ENCODE measurements at regions not wholly inside any gene's neighbourhood (a gene's known extent, or its start where the extent isn't known, plus 50 kb on each side); places are given as distances from the start of the nearest gene placed in this dataset.
"Not testable (repeated sequence)": the region's sequence is repeated elsewhere in the genome, so short reads cannot be mapped to it uniquely, and the experiment has no call there.

- H3K27ac ChIP-seq: no peak overlapping the region
- in situ Hi-C loops (cut with HindIII; ENCODE audit: low pct_ligation_motif_present, low sequenced_read_pairs): no loop called here
- TF ChIP-seq CTCF (IDR thresholded peaks at IDR 0.05; ENCODE audit: low read depth, low read length, missing control alignments): no peak
- no peaks in the 10 kb centered on the region for H3K27me3 ChIP-seq (replicated peaks)
- no peak overlapping the region for H3K4me3 ChIP-seq (ENCODE audit: low read depth, low read length)
- H3K36me3 ChIP-seq (replicated peaks): no peaks in the 10 kb centered on the region
- no peak for DNase-seq
Measured at GRCh38 chr11:81286550-81286949, 1447.1 kb downstream of the FAM181B start.

GRCh38 chr11:81280228-81280627 lies 1453.4 kb downstream of the FAM181B start:
- in situ Hi-C loops (cut with HindIII; ENCODE audit: low pct_ligation_motif_present, low sequenced_read_pairs); H3K4me3 ChIP-seq (ENCODE audit: low read depth, low read length); H3K36me3 ChIP-seq (replicated peaks); H3K27ac ChIP-seq; DNase-seq; H3K27me3 ChIP-seq (replicated peaks): not testable (repeated sequence)

- Histone ChIP-seq H3K27me3 (replicated peaks) (no peaks in the 10 kb centered on the region), H3K27ac (no peak overlapping the region), H3K36me3 (replicated peaks) (no peaks in the 10 kb centered on the region), H3K4me3 (ENCODE audit: low read depth, low read length) (no peak overlapping the region)
- DNase-seq: no peak
- in situ Hi-C loops (cut with HindIII; ENCODE audit: low pct_ligation_motif_present, low sequenced_read_pairs): no loop called here
- TF ChIP-seq CTCF (IDR thresholded peaks at IDR 0.05; ENCODE audit: low read depth, low read length, missing control alignments): no peak
Measured at GRCh38 chr11:81278991-81279390, 1454.7 kb downstream of the FAM181B start.

GRCh38 chr11:81270686-81271085 lies 1463.0 kb downstream of the FAM181B start:
- H3K27me3 ChIP-seq (replicated peaks): no peaks in the 10 kb centered on the region
- TF ChIP-seq CTCF (IDR thresholded peaks at IDR 0.05; ENCODE audit: low read depth, low read length, missing control alignments): no peak
- no peak overlapping the region for H3K4me3 ChIP-seq (ENCODE audit: low read depth, low read length)
- no peak overlapping the region for H3K27ac ChIP-seq
- DNase-seq: no peak
- H3K36me3 ChIP-seq (replicated peaks): no peaks in the 10 kb centered on the region
- in situ Hi-C loops (cut with HindIII; ENCODE audit: low pct_ligation_motif_present, low sequenced_read_pairs): no loop called here

- no peaks in the 10 kb centered on the region for H3K27me3 ChIP-seq (replicated peaks)
- no peak for TF ChIP-seq CTCF (IDR thresholded peaks at IDR 0.05; ENCODE audit: low read depth, low read length, missing control alignments)
- no peaks in the 10 kb centered on the region for H3K36me3 ChIP-seq (replicated peaks)
- no peak overlapping the region for H3K27ac ChIP-seq
- DNase-seq: no peak
- no peak overlapping the region for H3K4me3 ChIP-seq (ENCODE audit: low read depth, low read length)
- in situ Hi-C loops (cut with HindIII; ENCODE audit: low pct_ligation_motif_present, low sequenced_read_pairs): no loop called here
Measured at GRCh38 chr11:81267246-81267645, 1466.4 kb downstream of the FAM181B start.

- no peaks in the 10 kb centered on the region for H3K36me3 ChIP-seq (replicated peaks)
- in situ Hi-C loops (cut with HindIII; ENCODE audit: low pct_ligation_motif_present, low sequenced_read_pairs): no loop called here
- no peak for DNase-seq
- H3K27me3 ChIP-seq (replicated peaks): no peaks in the 10 kb centered on the region
- no peak overlapping the region for H3K4me3 ChIP-seq (ENCODE audit: low read depth, low read length)
- H3K27ac ChIP-seq: no peak overlapping the region
- no peak for TF ChIP-seq CTCF (IDR thresholded peaks at IDR 0.05; ENCODE audit: low read depth, low read length, missing control alignments)
Measured at GRCh38 chr11:81259471-81259870, 1474.2 kb downstream of the FAM181B start.

All from brain microvascular endothelial cell (primary cell).